Heart left ventricle (tissue), 13 donors: ENCODE measurements at regions not wholly inside any gene's neighbourhood (a gene's known extent, or its start where the extent isn't known, plus 50 kb on each side); places are given as distances from the start of the nearest gene placed in this dataset.

ENCODE experiments used
- POLR2A ChIP-seq, 2 donors: fragments of 450-650 bp; IDR thresholded peaks; one replicate each; pipeline ENCODE4 v1.6.1; 2017; ENCODE audit warnings: antibody characterized with exemption in 2 of 2, mild to moderate bottlenecking in 2 of 2, moderate library complexity in 2 of 2
- TF ChIP-seq, protein P1 (sequence below), 12 donors: fragments of 200-600 bp; sonication (generic) in 4 of 12; IDR thresholded peaks; one replicate each; pipeline versions ENCODE4 v1.5.0 to v1.8.0; 2018 to 2022; ENCODE audit warnings: antibody characterized with exemption in 12 of 12, mild to moderate bottlenecking in 5 of 12
- donor health status: ischemic (EF 13 %, LVEDD 7.1; RV severe dilation, severe dysfunction).
- donor health status: DM: no; HTN: yes; CAD: no.
- donor health status: DM: no; HTN: no; CAD: no.
- donor health status: ischemic (EF 25% LVEDD 6.9; RV normal size, moderate dysfunction).
- donor health status: ischemic (EF 25% LVEDD 5.7; RV mildly dilated, moderate dysfunction).
- donor health status: ischemic (EF 35%, LVEDD 5.7; RV mildly dilated, moderate dysfunction).
- donor health status: nonischemic (EF 11% LVEDD 7.7; RV severe dilation, severe dysfunction).
- donor health status: DM: yes; HTN: yes; CAD: no.
- donor health status: PGD.
- donor health status: ischemic (EF 29% LVEDD 5.4; RV normal size, mild dysfunction).
- donor health status: nonischemic (EF 23%, LVEDD 6.1; RV moderate dilation, normal function).

GRCh38 chr4:66430856-66431255 lies 760.6 kb upstream of the EPHA5 start:
- TF ChIP-seq POLR2A (IDR thresholded peaks at IDR 0.05): no peak
- TF ChIP-seq, protein P1, sequence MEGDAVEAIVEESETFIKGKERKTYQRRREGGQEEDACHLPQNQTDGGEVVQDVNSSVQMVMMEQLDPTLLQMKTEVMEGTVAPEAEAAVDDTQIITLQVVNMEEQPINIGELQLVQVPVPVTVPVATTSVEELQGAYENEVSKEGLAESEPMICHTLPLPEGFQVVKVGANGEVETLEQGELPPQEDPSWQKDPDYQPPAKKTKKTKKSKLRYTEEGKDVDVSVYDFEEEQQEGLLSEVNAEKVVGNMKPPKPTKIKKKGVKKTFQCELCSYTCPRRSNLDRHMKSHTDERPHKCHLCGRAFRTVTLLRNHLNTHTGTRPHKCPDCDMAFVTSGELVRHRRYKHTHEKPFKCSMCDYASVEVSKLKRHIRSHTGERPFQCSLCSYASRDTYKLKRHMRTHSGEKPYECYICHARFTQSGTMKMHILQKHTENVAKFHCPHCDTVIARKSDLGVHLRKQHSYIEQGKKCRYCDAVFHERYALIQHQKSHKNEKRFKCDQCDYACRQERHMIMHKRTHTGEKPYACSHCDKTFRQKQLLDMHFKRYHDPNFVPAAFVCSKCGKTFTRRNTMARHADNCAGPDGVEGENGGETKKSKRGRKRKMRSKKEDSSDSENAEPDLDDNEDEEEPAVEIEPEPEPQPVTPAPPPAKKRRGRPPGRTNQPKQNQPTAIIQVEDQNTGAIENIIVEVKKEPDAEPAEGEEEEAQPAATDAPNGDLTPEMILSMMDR (IDR thresholded peaks at IDR 0.05): no peak
